HepG2 (cell line): ENCODE measurements at regions not wholly inside any gene's neighbourhood (a gene's known extent, or its start where the extent isn't known, plus 50 kb on each side); places are given as distances from the start of the nearest gene placed in this dataset.
"Not testable (repeated sequence)": the region's sequence is repeated elsewhere in the genome, so short reads cannot be mapped to it uniquely, and the experiment has no call there.

Experiments
- ATAC-seq: fragments of 200-7000 bp; cut with Tn5 transposase; 3 replicates; pipeline ENCODE4 v1.9.1; 2020; ENCODE audit warnings: mild to moderate bottlenecking, moderate library complexity
- BruUV-seq: library from RNA; stranded (reverse); fragments of 400-500 nt; replicated peaks from 2 replicates; lab custom pipeline; 2021; lab: Mats Ljungman, UMichigan
- CTCF ChIA-PET: fragments of 300-600 bp; formaldehyde crosslinking; extraction: SDS; loops from one replicate; lab custom pipeline; 2021; ENCODE audit warnings: low total read pairs, inconsistent platforms, low intra/inter-chr PET ratio; lab: Yijun Ruan, JAX
- POLR2A ChIA-PET: fragments of 350-600 bp; sonication (Branson Sonifier 250); formaldehyde crosslinking; loops from one replicate; lab custom pipeline; 2020; ENCODE audit warnings: antibody characterized with exemption, inconsistent platforms; lab: Yijun Ruan, JAX
- DNase-seq: peaks from one replicate; pipeline ENCODE4 v3.0.0-alpha.2; 2015; ENCODE audit warnings: low spot score
- FAIRE-seq: peaks from 3 replicates; lab custom pipeline; 2011; peaks lifted over from hg19 to GRCh38; lab: Jason Lieb, UNC
- H2AFZ ChIP-seq: one replicate; pipeline ENCODE4 v1.6.1; 2011; ENCODE audit warnings: low read length, inconsistent platforms
- H3K27ac ChIP-seq: fragments of 300-600 bp; 3 replicates; pipeline ENCODE4 v1.8.0; 2011; ENCODE audit warnings: mixed run types, mild to moderate bottlenecking, mixed read lengths, low read length, inconsistent platforms; ENCODE audit not compliant: insufficient read depth; ENCODE audit errors: extremely low read length
- H3K27me3 ChIP-seq, 2 experiments: fragments of 200-600 bp in 1 of 2; 2 replicates in 1 of 2; 3 replicates in 1 of 2; pipeline versions ENCODE4 v1.6.0 to v1.8.0; 2011; ENCODE audit warnings: low read length in 2 of 2, mild to moderate bottlenecking in 2 of 2, moderate library complexity in 2 of 2, inconsistent platforms in 1 of 2; ENCODE audit not compliant: insufficient read depth in 2 of 2, control insufficient read depth in 1 of 2
- H3K36me3 ChIP-seq, 2 experiments: fragments of 200-600 bp in 1 of 2; replicated peaks in 1 of 2; 2 replicates in 1 of 2; 3 replicates in 1 of 2; pipeline versions ENCODE4 v1.5.1 to v1.8.0; 2011; ENCODE audit warnings: low read length in 2 of 2, inconsistent platforms in 1 of 2; ENCODE audit not compliant: insufficient read depth in 2 of 2, control insufficient read depth in 1 of 2
- H3K4me1 ChIP-seq: 2 replicates; pipeline ENCODE4 v1.5.1; 2012; ENCODE audit warnings: low read length, inconsistent platforms; ENCODE audit not compliant: insufficient read depth
- H3K4me2 ChIP-seq: 2 replicates; pipeline ENCODE4 v1.6.0; 2011; ENCODE audit warnings: low read depth, low read length, inconsistent platforms
- H3K4me3 ChIP-seq, 3 experiments: fragments of 200-600 bp in 1 of 3; sonication (generic), shearing (Covaris generic) in 1 of 3; replicated peaks in 1 of 3; 2 replicates each; pipeline ENCODE4 v1.5.1; 2011 to 2016; ENCODE audit warnings: low read length in 3 of 3, inconsistent platforms in 2 of 3, low read depth in 2 of 3, mild to moderate bottlenecking in 2 of 3, control low read depth in 1 of 3, mixed read lengths in 1 of 3; ENCODE audit not compliant: insufficient read depth in 1 of 3
- H3K79me2 ChIP-seq: one replicate; pipeline ENCODE4 v1.6.1; 2011; ENCODE audit warnings: low read length, inconsistent platforms; ENCODE audit not compliant: insufficient read depth
- H3K9ac ChIP-seq: 2 replicates; pipeline ENCODE4 v1.6.0; 2011; ENCODE audit warnings: mild to moderate bottlenecking, low read depth, low read length, inconsistent platforms; ENCODE audit not compliant: insufficient read depth
- H3K9me3 ChIP-seq: 2 replicates; pipeline ENCODE4 v1.5.1; 2012; ENCODE audit warnings: mild to moderate bottlenecking, low read length
- H4K20me1 ChIP-seq: 2 replicates; pipeline ENCODE4 v1.6.0; 2011; ENCODE audit warnings: inconsistent platforms, mild to moderate bottlenecking, low read length, moderate library complexity; ENCODE audit not compliant: insufficient read depth
- HDAC2 ChIP-seq: sonication (generic); formaldehyde crosslinking; IDR thresholded peaks from 2 replicates; pipeline ENCODE4 v1.4.0; 2020; ENCODE audit warnings: missing genetic modification reagents
- HOXA7 ChIP-seq: sonication (generic); formaldehyde crosslinking; IDR thresholded peaks from 2 replicates; pipeline ENCODE4 v1.8.1; 2022; ENCODE audit warnings: mild to moderate bottlenecking, missing genetic modification reagents, moderate library complexity
- ZNF468 ChIP-seq: sonication (generic); formaldehyde crosslinking; IDR thresholded peaks from 2 replicates; pipeline ENCODE4 v1.8.0; 2022; ENCODE audit warnings: mild to moderate bottlenecking, moderate library complexity, missing genetic modification reagents
- ZNF703 ChIP-seq: sonication (generic); formaldehyde crosslinking; IDR thresholded peaks from 2 replicates; pipeline ENCODE4 v1.5.1; 2020; ENCODE audit warnings: missing genetic modification reagents, mild to moderate bottlenecking, moderate library complexity, borderline replicate concordance
- WGBS: methylation state at CpG from one replicate; pipeline ENCODE4 v1.1.6; 2017; ENCODE audit warnings: low lambda C conversion rate; 5-methylcytosine and 5-hydroxymethylcytosine counted together
- in situ Hi-C: cut with HindIII; loops from 2 replicates; pipeline ENCODE4 v1.10.0; 2017; ENCODE audit warnings: low pct_unique_long_range_greater_than_20kb; ENCODE audit not compliant: extremely low pct_ligation_motif_present
- intact Hi-C: fragments of 100-400 bp; cut with micrococcal nuclease; formaldehyde crosslinking; loops from one replicate; pipeline ENCODE4 v1.10.0; 2022; ENCODE audit not compliant: unreplicated experiment

GRCh38 chr22:11605468-11605981 lies 3922.5 kb upstream of the OR11H1 start:
- no peak for TF ChIP-seq ZNF468 (CRISPR knock-in tag)
- TF ChIP-seq HDAC2 (CRISPR knock-in tag) = no peak
- TF ChIP-seq ZNF703 (CRISPR knock-in tag) = no peak
- TF ChIP-seq HOXA7 (CRISPR knock-in tag) = no peak
- no peak overlapping the region for H2AFZ ChIP-seq
- H3K9me3 ChIP-seq = peaks cover 64% of the 10 kb centered on the region
- no peaks in the 10 kb centered on the region for H3K4me1 ChIP-seq
- ChIA-PET CTCF (no interaction called here), POLR2A (no interaction called here)
- H3K27ac ChIP-seq = no peak overlapping the region
- H3K79me2 ChIP-seq = no peaks in the 10 kb centered on the region
- intact Hi-C loops = no loop called here
- no peaks in the 10 kb centered on the region for H3K27me3 ChIP-seq
- H3K4me3 ChIP-seq = no peak overlapping the region
- in situ Hi-C loops = no loop called here
- H3K9ac ChIP-seq = no peak overlapping the region
- DNase-seq (no peak), ATAC-seq (no peak), FAIRE-seq (no peak)
- BruUV-seq = no TSS peak
- H3K36me3 ChIP-seq = no peaks in the 10 kb centered on the region
- no peak overlapping the region for H3K4me2 ChIP-seq
- 59% methylated on average over 30 of the region's 30 CpGs for WGBS
- no peaks in the 10 kb centered on the region for H4K20me1 ChIP-seq

- BruUV-seq, CTCF ChIA-PET, H3K4me3 ChIP-seq, H3K9ac ChIP-seq, H3K27me3 ChIP-seq, H3K4me1 ChIP-seq, H3K36me3 ChIP-seq, H3K79me2 ChIP-seq, H4K20me1 ChIP-seq, H3K4me2 ChIP-seq, H2AFZ ChIP-seq, POLR2A ChIA-PET, ATAC-seq, FAIRE-seq, intact Hi-C loops, H3K27ac ChIP-seq, in situ Hi-C loops, DNase-seq: not testable (repeated sequence)
- WGBS = 44% methylated on average over 18 of the region's 42 CpGs
- H3K9me3 ChIP-seq = peaks cover 59% of the 10 kb centered on the region
Observed at GRCh38 chr22:11606047-11607000, 3921.7 kb upstream of the OR11H1 start.

- CTCF ChIA-PET, ATAC-seq, H3K9ac ChIP-seq, H3K4me2 ChIP-seq, H3K4me1 ChIP-seq, H3K36me3 ChIP-seq, intact Hi-C loops, POLR2A ChIA-PET, H2AFZ ChIP-seq, H3K79me2 ChIP-seq, BruUV-seq, FAIRE-seq, H3K4me3 ChIP-seq, H4K20me1 ChIP-seq, in situ Hi-C loops, H3K27ac ChIP-seq, H3K27me3 ChIP-seq, DNase-seq: not testable (repeated sequence)
- peaks cover 61% of the 10 kb centered on the region for H3K9me3 ChIP-seq
- WGBS = 6% methylated on average over 8 of the region's 8 CpGs
Observed at GRCh38 chr22:11607215-11607614, 3920.8 kb upstream of the OR11H1 start.

- H3K27me3 ChIP-seq, H3K4me1 ChIP-seq, ATAC-seq, H3K79me2 ChIP-seq, intact Hi-C loops, H3K4me3 ChIP-seq, H3K27ac ChIP-seq, BruUV-seq, POLR2A ChIA-PET, H3K4me2 ChIP-seq, DNase-seq, H2AFZ ChIP-seq, in situ Hi-C loops, H3K9ac ChIP-seq, FAIRE-seq, H3K36me3 ChIP-seq, CTCF ChIA-PET, H4K20me1 ChIP-seq: not testable (repeated sequence)
- H3K9me3 ChIP-seq = peaks cover 66% of the 10 kb centered on the region
- WGBS = 2% methylated on average over 5 of the region's 5 CpGs
Observed at GRCh38 chr22:11608486-11608885, 3919.5 kb upstream of the OR11H1 start.
